B cell (primary cell): ENCODE measurements at regions not wholly inside any gene's neighbourhood (a gene's known extent, or its start where the extent isn't known, plus 50 kb on each side); places are given as distances from the start of the nearest gene placed in this dataset.

Experiments used
- ATAC-seq: fragments of 200-7000 bp; cut with Tn5 transposase; one replicate; pipeline ENCODE4 v1.10.0; 2021; ENCODE audit warnings: low read depth, mild to moderate bottlenecking, moderate number of reproducible peaks, moderate library complexity
- CTCF ChIA-PET: fragments of 350-600 bp; sonication (Branson Sonifier 250); formaldehyde crosslinking; loops from one replicate; lab custom pipeline; 2021; ENCODE audit warnings: antibody characterized with exemption, inconsistent platforms; lab: Charles Lee
- POLR2A ChIA-PET: fragments of 350-600 bp; sonication (Branson Sonifier 250); formaldehyde crosslinking; loops from one replicate; lab custom pipeline; 2021; ENCODE audit warnings: antibody characterized with exemption; lab: Charles Lee
- DNase-seq: peaks from one replicate; pipeline ENCODE4 v3.0.0; 2013
- H2AFZ ChIP-seq: 2 replicates; pipeline ENCODE4 v1.6.1; 2012; ENCODE audit warnings: mild to moderate bottlenecking, low read depth, low read length; ENCODE audit not compliant: insufficient read depth, poor library complexity, severe bottlenecking
- H3K27ac ChIP-seq, 2 donors: 1 replicate in 1 of 2; 2 replicates in 1 of 2; pipeline ENCODE4 v1.5.1; 2012 to 2013; ENCODE audit warnings: low read length in 2 of 2, mild to moderate bottlenecking in 2 of 2, moderate library complexity in 1 of 2
- H3K27me3 ChIP-seq, 4 experiments: fragments of 200-600 bp in 1 of 4; sonication (generic) in 1 of 4; replicated peaks in 1 of 4; 1 replicate in 2 of 4; 2 replicates in 2 of 4; pipeline versions ENCODE4 v1.6.1 to v1.7.0; 2013 to 2016; ENCODE audit warnings: low read length in 3 of 4, mild to moderate bottlenecking in 2 of 4, mixed read lengths in 1 of 4, moderate library complexity in 1 of 4; ENCODE audit not compliant: insufficient read depth in 4 of 4, control insufficient read depth in 3 of 4; ENCODE audit errors: control extremely low read depth in 1 of 4
- H3K36me3 ChIP-seq, 2 experiments: replicated peaks in 1 of 2; 1 replicate in 1 of 2; 2 replicates in 1 of 2; pipeline versions ENCODE4 v1.6.1 to v1.7.1; 2013; ENCODE audit warnings: low read length in 1 of 2; ENCODE audit not compliant: insufficient read depth in 2 of 2, control insufficient read depth in 1 of 2; ENCODE audit errors: control extremely low read depth in 1 of 2, extremely low read depth in 1 of 2
- H3K4me1 ChIP-seq, 2 donors: fragments of 200-600 bp in 1 of 2; sonication (generic) in 1 of 2; 1 replicate in 1 of 2; 2 replicates in 1 of 2; pipeline versions ENCODE4 v1.5.1 to v1.6.1; 2013 to 2017; ENCODE audit warnings: low read length in 2 of 2; ENCODE audit not compliant: control insufficient read depth in 2 of 2, insufficient read depth in 2 of 2
- H3K4me2 ChIP-seq: replicated peaks from 2 replicates; pipeline ENCODE3; 2012; ENCODE audit warnings: mild to moderate bottlenecking, low read depth, low read length; ENCODE audit not compliant: poor library complexity, severe bottlenecking
- H3K4me3 ChIP-seq, 5 experiments: fragments of 200-600 bp in 1 of 5; sonication (generic) in 1 of 5; 1 replicate in 3 of 5; 2 replicates in 2 of 5; pipeline versions ENCODE4 v1.5.1 to v1.7.0; 2011 to 2016; ENCODE audit warnings: low read length in 4 of 5, mild to moderate bottlenecking in 4 of 5, low read depth in 2 of 5, control low read depth in 1 of 5, moderate library complexity in 1 of 5; ENCODE audit not compliant: insufficient read depth in 1 of 5; ENCODE audit errors: control extremely low read depth in 1 of 5, extremely low read depth in 1 of 5
- H3K79me2 ChIP-seq: fragments of 200-600 bp; sonication (generic); one replicate; pipeline ENCODE4 v1.6.0; 2016; ENCODE audit warnings: low read length; ENCODE audit not compliant: control insufficient read depth, insufficient read depth
- H3K9ac ChIP-seq: fragments of 200-600 bp; sonication (generic); 2 replicates; pipeline ENCODE4 v1.6.1; 2017; ENCODE audit warnings: mild to moderate bottlenecking, low read length, moderate library complexity
- H3K9me3 ChIP-seq, 3 donors: one replicate each; pipeline versions ENCODE4 v1.6.1 to v1.7.1; 2013; ENCODE audit warnings: low read length in 2 of 3; ENCODE audit not compliant: control insufficient read depth in 2 of 3, insufficient read depth in 1 of 3; ENCODE audit errors: control extremely low read depth in 1 of 3
- H4K20me1 ChIP-seq: 2 replicates; pipeline ENCODE4 v1.6.0; 2012; ENCODE audit warnings: mild to moderate bottlenecking, low read length; ENCODE audit not compliant: insufficient read depth, control insufficient read depth, poor library complexity, severe bottlenecking
- H3K27ac Mint-ChIP-seq: one replicate; pipeline ENCODE4 v1.8.0; 2021; ENCODE audit warnings: mixed read lengths
- H3K27me3 Mint-ChIP-seq: one replicate; pipeline ENCODE4 v1.8.0; 2021; ENCODE audit warnings: mixed read lengths
- H3K4me1 Mint-ChIP-seq: one replicate; pipeline ENCODE4 v1.8.0; 2021; ENCODE audit warnings: mixed read lengths
- H3K4me3 Mint-ChIP-seq: one replicate; pipeline ENCODE4 v1.8.0; 2021; ENCODE audit warnings: mixed read lengths
- H3K9me3 Mint-ChIP-seq: one replicate; pipeline ENCODE4 v1.8.0; 2022; ENCODE audit warnings: mixed read lengths; ENCODE audit not compliant: insufficient read depth
- CTCF ChIP-seq: fragments of 200-600 bp; IDR thresholded peaks from one replicate; pipeline ENCODE4 v1.8.0; 2022; ENCODE audit warnings: antibody characterized with exemption, mild to moderate bottlenecking
- EZH2 ChIP-seq: IDR thresholded peaks from 2 replicates; pipeline ENCODE4 v1.6.1; 2012; ENCODE audit warnings: borderline replicate concordance, low read depth, mild to moderate bottlenecking, moderate library complexity, low read length; ENCODE audit not compliant: insufficient read depth, poor library complexity, severe bottlenecking
- WGBS: methylation state at CpG from one replicate; pipeline ENCODE4 v1.1.5; 2013; ENCODE audit warnings: missing lambda C conversion rate; ENCODE audit not compliant: insufficient coverage; 5-methylcytosine and 5-hydroxymethylcytosine counted together
- intact Hi-C: fragments of 100-400 bp; cut with micrococcal nuclease; formaldehyde crosslinking; loops from one replicate; pipeline ENCODE4 v1.10.0; 2022

DNA sequence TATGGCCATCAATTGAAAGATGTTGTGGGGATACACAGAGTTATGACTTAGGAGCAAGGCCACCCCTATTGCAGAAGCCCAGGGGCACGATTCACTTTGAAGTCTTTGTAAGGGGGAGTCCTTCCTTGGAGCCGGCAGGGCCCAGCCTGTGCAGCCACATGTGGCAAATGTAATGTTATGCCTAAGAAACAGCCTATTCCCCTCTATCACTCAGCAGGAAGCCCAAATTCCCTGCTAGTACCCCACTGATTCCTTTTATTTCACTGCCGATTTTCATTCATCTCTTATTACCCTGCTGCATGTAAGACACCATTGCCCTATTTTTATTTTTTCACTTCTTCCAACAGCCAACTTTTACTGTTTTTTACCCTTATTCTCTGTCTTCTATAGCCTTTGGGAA lies 233.2 kb downstream of the PMP22 start:
- Histone ChIP-seq H3K4me2 (no peak overlapping the region), H4K20me1 (no peaks in the 10 kb centered on the region), H3K36me3 (no peaks in the 10 kb centered on the region), H3K27me3 (no peaks in the 10 kb centered on the region), H3K9ac (no peak overlapping the region), H2AFZ (no peak overlapping the region), H3K79me2 (no peaks in the 10 kb centered on the region), H3K4me3 (no peak overlapping the region), H3K9me3 (no peaks in the 10 kb centered on the region), H3K27ac (no peak overlapping the region), H3K4me1 (no peaks in the 10 kb centered on the region)
- 100% methylated on average over 1 of the region's 3 CpGs for WGBS
- no peak for TF ChIP-seq EZH2
- no peak for TF ChIP-seq CTCF
- H3K9me3 Mint-ChIP-seq, result no peaks in the 10 kb centered on the region
- POLR2A ChIA-PET, result no interaction called here
- no peaks in the 10 kb centered on the region for H3K4me1 Mint-ChIP-seq
- H3K4me3 Mint-ChIP-seq, result no peak overlapping the region
- no peak overlapping the region for H3K27ac Mint-ChIP-seq
- intact Hi-C loops, result no loop called here
- CTCF ChIA-PET, result no interaction called here
- H3K27me3 Mint-ChIP-seq, result peaks cover 6% of the 10 kb centered on the region
- no peak for ATAC-seq
- DNase-seq, result no peak

DNA sequence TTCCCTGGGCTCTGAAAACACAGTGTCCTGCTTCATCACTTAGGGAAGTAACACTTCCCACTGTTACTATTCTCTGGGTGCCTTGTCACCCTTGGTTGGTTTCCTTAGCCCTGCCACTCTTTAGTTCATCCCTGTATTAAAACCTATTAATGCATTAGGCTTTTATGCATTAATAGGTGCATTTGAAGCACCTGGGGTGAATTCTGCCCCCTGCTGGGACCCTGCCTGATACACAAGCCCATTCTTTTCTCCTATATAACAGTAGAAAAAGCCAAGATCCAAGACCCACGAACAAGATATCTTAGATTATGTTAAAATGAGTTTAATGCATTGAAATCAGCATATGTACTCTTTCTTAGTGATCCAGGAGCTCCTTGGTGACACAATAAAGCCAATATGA lies 235.7 kb downstream of the PMP22 start:
- no peak for ATAC-seq

More for the DNA sequence above, 235.7 kb downstream of the PMP22 start:
- Mint-ChIP-seq H3K4me1 (no peaks in the 10 kb centered on the region), H3K4me3 (no peak overlapping the region), H3K9me3 (no peaks in the 10 kb centered on the region), H3K27me3 (peaks cover 6% of the 10 kb centered on the region), H3K27ac (no peak overlapping the region)
- no peaks in the 10 kb centered on the region for H4K20me1 ChIP-seq
- no peaks in the 10 kb centered on the region for H3K79me2 ChIP-seq
- no peaks in the 10 kb centered on the region for H3K9me3 ChIP-seq
- no peak for DNase-seq
- H3K4me1 ChIP-seq, result no peaks in the 10 kb centered on the region
- H3K27me3 ChIP-seq, result no peaks in the 10 kb centered on the region
- H3K36me3 ChIP-seq, result no peaks in the 10 kb centered on the region
- intact Hi-C loops, result no loop called here
- no peak for TF ChIP-seq EZH2
- POLR2A ChIA-PET, result no interaction called here
- CTCF ChIA-PET, result no interaction called here
- no peak overlapping the region for H3K4me2 ChIP-seq
- no peak overlapping the region for H3K27ac ChIP-seq
- H3K4me3 ChIP-seq, result no peak overlapping the region
- H3K9ac ChIP-seq, result no peak overlapping the region
- H2AFZ ChIP-seq, result no peak overlapping the region
- no CpG with 5 or more reads among the region's 1 CpG for WGBS
